ENCODE measurements at regions not wholly inside any gene's neighbourhood (a gene's known extent, or its start where the extent isn't known, plus 50 kb on each side); places are given as distances from the start of the nearest gene placed in this dataset.
"Not testable (repeated sequence)": the region's sequence is repeated elsewhere in the genome, so short reads cannot be mapped to it uniquely, and the experiment has no call there.

- intact Hi-C loops (cut with DNase I) = no loop called here
- 28% methylated on average over 3 of the region's 3 CpGs for WGBS
- Histone ChIP-seq H3K27ac (no peak overlapping the region), H3K4me3 (no peak overlapping the region), H3K27me3 (replicated peaks; ENCODE audit: insufficient read depth) (no peaks in the 10 kb centered on the region), H3K9me3 (no peaks in the 10 kb centered on the region), H3K36me3 (no peaks in the 10 kb centered on the region), H3K4me1 (replicated peaks) (no peaks in the 10 kb centered on the region)
- TF ChIP-seq POLR2AphosphoS5 (IDR thresholded peaks at IDR 0.05) (no peak), POLR2A (IDR thresholded peaks at IDR 0.05) (no peak)
- no peak for DNase-seq (ENCODE audit: low spot score)
Measured at GRCh38 chr13:78054157-78054556, 135.5 kb upstream of the EDNRB start.

DNA sequence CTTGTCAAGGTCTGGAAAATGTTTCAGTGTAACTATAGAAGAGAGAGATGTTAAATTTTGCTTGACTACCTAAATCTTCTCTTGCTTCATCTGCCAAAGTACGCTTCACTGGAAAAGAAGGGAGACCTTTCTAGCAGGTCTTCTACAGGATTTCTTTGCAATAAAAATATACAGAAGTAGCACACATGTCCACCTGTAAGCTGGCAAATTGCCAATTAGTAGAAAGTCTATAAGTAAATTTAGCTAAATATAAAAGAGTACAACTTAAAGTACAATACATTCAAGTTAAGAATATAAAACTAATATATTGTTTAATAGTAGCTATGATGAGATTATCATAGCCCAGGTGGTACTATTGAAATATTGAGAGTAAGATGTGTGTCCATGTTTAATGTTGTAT is 128.5 kb upstream of the EDNRB start:
- no peak overlapping the region for H3K27ac ChIP-seq
- H3K4me3 ChIP-seq = no peak overlapping the region
- no peaks in the 10 kb centered on the region for H3K36me3 ChIP-seq
- 80% methylated on average over 1 of the region's 1 CpG for WGBS
- no peaks in the 10 kb centered on the region for H3K9me3 ChIP-seq
- H3K4me1 ChIP-seq (replicated peaks) = no peaks in the 10 kb centered on the region
- no peak for DNase-seq (ENCODE audit: low spot score)
- TF ChIP-seq CTCF (IDR thresholded peaks at IDR 0.05) = no peak
- TF ChIP-seq POLR2A (IDR thresholded peaks at IDR 0.05) = no peak
- TF ChIP-seq POLR2AphosphoS5 (IDR thresholded peaks at IDR 0.05) = no peak
- intact Hi-C loops (cut with DNase I) = no loop called here
- no peaks in the 10 kb centered on the region for H3K27me3 ChIP-seq (replicated peaks; ENCODE audit: insufficient read depth)

- DNase-seq (ENCODE audit: low spot score) = no peak
- Histone ChIP-seq H3K9me3 (no peaks in the 10 kb centered on the region), H3K4me3 (no peak overlapping the region), H3K27me3 (replicated peaks; ENCODE audit: insufficient read depth) (no peaks in the 10 kb centered on the region), H3K4me1 (replicated peaks) (no peaks in the 10 kb centered on the region), H3K27ac (no peak overlapping the region), H3K36me3 (no peaks in the 10 kb centered on the region)
- intact Hi-C loops (cut with DNase I) = no loop called here
- WGBS = 45% methylated on average over 2 of the region's 2 CpGs
- TF ChIP-seq POLR2A (IDR thresholded peaks at IDR 0.05) (no peak), CTCF (IDR thresholded peaks at IDR 0.05) (no peak), POLR2AphosphoS5 (IDR thresholded peaks at IDR 0.05) (no peak)
Measured at GRCh38 chr13:78046331-78046730, 127.7 kb upstream of the EDNRB start.

- H3K27me3 ChIP-seq (replicated peaks; ENCODE audit: insufficient read depth) = no peaks in the 10 kb centered on the region
- TF ChIP-seq CTCF (IDR thresholded peaks at IDR 0.05) (no peak), POLR2A (IDR thresholded peaks at IDR 0.05) (no peak), POLR2AphosphoS5 (IDR thresholded peaks at IDR 0.05) (no peak)
- intact Hi-C loops (cut with DNase I) = no loop called here
- no peak overlapping the region for H3K27ac ChIP-seq
- no peak overlapping the region for H3K4me3 ChIP-seq
- H3K9me3 ChIP-seq = no peaks in the 10 kb centered on the region
- DNase-seq (ENCODE audit: low spot score) = no peak
- 47% methylated on average over 3 of the region's 3 CpGs for WGBS
- H3K4me1 ChIP-seq (replicated peaks) = no peaks in the 10 kb centered on the region
- H3K36me3 ChIP-seq = no peaks in the 10 kb centered on the region
Measured at GRCh38 chr13:78045916-78046315, 127.3 kb upstream of the EDNRB start.

- intact Hi-C loops (cut with DNase I); H3K4me3 ChIP-seq; DNase-seq (ENCODE audit: low spot score); H3K9me3 ChIP-seq; H3K27ac ChIP-seq; H3K36me3 ChIP-seq; H3K4me1 ChIP-seq (replicated peaks); H3K27me3 ChIP-seq (replicated peaks; ENCODE audit: insufficient read depth): not testable (repeated sequence)
- 99% methylated on average over 3 of the region's 3 CpGs for WGBS
Measured at GRCh38 chr13:78041366-78041765, 122.7 kb upstream of the EDNRB start.

GRCh38 chr13:78040205-78040830 is 121.7 kb upstream of the EDNRB start:
- Histone ChIP-seq H3K27ac (no peak overlapping the region), H3K4me1 (replicated peaks) (no peaks in the 10 kb centered on the region), H3K36me3 (no peaks in the 10 kb centered on the region), H3K4me3 (no peak overlapping the region), H3K9me3 (no peaks in the 10 kb centered on the region), H3K27me3 (replicated peaks; ENCODE audit: insufficient read depth) (no peaks in the 10 kb centered on the region)
- no peak for TF ChIP-seq POLR2AphosphoS5 (IDR thresholded peaks at IDR 0.05)
- no peak for DNase-seq (ENCODE audit: low spot score)
- intact Hi-C loops (cut with DNase I) = no loop called here
- 70% methylated on average over 4 of the region's 4 CpGs for WGBS

All from prostate gland (tissue), 2 donors.